ENCODE measurements at regions not wholly inside any gene's neighbourhood (a gene's known extent, or its start where the extent isn't known, plus 50 kb on each side); places are given as distances from the start of the nearest gene placed in this dataset.

DNA sequence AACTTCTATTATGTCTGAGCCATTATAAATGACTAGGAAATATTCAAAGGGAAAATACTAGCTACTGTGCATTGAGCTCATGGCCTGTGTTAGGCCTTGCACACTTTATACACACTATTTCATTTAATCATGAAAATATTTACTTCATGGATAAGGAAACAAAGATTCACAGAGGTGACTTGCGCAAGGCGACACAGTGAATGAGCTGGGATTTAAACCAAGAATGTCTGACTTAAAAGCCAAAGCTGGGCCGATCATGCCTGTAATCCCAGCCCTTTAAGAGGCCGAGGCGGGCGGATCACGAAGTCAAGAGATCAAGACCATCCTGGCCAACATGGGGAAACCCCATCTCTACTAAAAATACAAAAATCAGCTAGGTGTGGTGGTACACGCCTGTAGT, 231.5 kb downstream of the MIAT start:
- ChIA-PET CTCF (no interaction called here), POLR2A (no interaction called here)

DNA sequence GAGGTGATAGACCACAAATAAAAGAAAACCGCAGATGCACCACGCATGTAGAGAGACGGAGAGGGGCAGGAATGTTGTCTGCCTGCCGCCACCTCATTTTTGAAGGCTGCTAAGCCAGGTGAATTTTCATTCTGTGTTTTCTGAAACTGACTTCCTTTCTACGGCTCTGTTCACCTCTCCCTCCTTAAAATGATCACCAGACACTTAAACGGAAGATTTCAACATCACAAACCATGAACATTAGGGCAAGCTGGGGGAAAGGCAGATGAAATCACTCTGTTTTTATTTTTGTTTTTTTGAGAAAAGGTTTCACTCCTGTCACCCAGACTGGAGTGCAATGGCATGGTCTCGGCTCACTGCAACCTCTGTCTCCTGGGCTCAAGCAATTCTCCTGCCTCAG, 232.4 kb downstream of the MIAT start:
- POLR2A ChIA-PET, result no interaction called here
- CTCF ChIA-PET, result no interaction called here

DNA sequence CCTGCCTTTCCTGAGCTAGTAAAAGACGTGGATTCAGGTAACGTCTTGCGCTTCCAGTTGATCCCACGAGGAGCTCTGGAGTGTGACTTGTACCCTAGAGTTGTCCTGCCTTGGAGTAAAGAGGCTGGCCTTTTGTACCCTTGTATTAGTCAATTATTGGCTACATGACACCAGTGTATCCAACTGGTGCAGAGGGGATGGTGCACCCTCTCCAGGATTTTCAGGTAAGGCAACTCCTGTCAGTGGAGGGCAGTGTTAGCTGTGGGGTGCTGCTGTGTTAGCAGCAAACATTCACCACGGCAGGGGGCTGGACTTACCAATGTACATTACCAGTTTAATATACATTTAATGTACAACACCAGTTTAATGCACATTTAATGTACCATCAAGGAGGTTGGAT, 233.5 kb downstream of the MIAT start:
- ChIA-PET POLR2A (no interaction called here), CTCF (no interaction called here)

DNA sequence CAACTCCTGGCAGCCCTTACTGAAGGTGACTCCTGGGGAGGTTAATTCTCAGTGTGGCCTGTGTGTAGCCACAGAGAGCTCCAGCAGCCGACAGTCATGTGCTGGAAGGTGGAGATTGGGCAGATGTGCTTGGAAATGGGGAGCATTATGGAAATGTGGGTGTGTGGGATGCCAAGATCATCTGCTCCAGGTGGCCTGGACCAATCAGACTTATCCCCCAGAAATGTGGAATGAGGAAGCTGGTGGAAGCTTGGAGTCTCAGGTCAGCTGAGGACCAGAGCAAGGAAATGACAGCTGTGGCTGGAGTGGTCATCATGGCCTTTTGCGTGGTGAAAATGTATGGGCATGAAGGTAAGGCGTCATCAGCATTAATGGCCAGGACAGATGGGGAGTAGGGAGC, 234.0 kb downstream of the MIAT start:
- CTCF ChIA-PET, result no interaction called here
- POLR2A ChIA-PET, result no interaction called here

DNA sequence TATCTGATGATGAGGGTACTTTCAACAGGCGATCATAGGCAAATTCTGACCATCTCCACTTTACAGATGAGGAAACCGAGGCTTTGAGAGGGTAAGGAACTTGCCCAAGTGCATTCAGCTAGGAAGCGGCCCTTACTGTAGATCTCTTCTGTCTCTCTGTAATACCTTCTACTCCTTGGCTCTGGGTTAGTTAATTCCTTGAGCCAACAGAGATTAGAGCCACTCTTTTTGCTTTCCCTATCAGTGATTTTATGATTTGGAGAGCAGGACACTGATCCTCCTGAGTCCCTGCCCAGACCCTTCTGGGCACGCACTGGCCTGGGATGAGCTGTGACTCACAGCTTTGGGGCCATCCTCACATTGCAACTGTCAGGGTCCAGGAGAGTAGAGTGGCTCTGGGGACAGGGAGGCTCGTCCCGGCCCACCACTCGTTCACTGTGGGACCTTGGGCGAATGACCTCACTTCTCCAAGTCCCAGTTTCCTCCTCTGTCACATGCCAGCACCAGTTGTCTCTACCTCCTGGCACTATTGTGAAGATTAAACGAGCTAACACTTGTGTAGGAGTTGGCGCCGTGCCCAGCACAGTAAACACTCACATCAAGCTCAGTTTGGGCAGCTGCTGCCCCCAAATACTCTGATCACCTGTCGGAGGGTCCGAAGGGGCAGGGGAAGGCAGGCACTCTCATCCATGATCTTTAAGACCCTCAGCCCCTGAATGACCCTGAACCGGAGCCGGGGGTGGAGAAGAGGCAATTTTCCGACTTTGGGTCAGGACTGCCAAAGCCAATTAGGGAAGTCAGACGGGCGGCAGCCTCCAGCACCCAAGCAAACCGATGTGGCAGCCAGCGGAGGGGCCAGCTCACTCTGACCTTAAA, 235.0 kb downstream of the MIAT start:
- POLR2A ChIA-PET, result no interaction called here
- CTCF ChIA-PET, result no interaction called here

DNA sequence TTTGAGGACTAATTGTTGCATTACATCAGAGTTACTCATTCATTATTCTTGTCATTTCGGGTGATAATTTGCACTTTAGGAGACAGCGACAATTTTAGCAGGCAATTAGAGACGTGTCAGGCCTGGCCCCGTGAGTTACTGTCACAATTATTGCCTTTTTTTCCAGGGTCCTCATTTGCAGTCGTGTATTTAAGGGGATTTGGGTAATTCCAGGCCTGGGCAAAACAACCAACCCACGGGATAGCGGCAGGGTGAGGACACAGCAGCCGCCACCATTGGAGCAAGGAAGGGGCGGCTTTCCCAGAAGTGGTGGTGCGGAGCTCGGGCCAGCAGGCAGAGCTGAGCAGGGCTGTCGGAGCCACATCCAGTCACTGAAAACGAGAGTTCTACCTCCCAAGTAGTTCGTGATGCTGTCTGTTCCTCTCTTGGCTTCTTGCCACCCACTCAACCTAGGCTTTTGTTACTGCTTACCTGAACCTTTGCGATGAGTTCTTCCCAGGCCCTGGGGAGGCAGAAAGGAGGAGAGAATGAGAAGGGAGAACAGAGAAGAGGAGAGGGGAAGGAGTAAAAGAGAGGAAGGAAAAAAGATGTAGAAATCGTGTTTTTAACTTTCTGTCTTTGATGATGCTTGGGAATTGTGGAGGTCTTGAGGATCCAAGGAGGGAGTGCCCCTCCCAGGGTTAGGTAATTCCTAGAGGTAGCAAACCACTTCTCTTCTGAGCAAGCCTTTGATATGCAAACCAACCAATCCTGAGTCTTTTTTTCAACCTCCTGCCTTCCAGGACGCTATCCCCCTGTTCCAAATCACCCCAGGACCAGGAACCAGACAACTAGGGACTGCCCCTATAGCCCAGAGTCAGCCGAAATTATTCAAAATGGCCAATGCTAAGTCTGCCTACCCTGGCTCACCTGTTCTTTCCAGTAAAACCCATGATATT, 236.1 kb downstream of the MIAT start:
- ChIA-PET POLR2A (no interaction called here), CTCF (no interaction called here)

DNA sequence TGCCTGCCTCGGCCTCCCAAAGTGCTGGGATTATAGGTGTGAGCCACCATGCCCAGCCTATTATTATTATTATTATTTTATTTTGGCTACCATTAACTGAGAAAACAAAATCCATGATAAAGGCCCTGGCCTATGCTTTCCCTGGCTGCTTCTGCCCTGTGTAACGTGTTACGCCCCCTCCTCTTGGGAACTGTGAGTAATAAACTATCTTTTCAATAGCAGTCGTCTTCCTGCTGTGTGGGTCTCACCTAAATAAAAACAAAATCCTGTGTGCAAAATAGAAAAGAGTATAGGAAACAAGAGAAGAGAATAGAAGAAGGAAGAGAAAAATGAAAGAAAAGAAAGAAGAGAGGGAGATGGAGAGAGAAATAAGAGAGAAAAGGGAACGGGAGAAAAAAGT, 237.0 kb downstream of the MIAT start:
- POLR2A ChIA-PET, result no interaction called here
- CTCF ChIA-PET, result no interaction called here

DNA sequence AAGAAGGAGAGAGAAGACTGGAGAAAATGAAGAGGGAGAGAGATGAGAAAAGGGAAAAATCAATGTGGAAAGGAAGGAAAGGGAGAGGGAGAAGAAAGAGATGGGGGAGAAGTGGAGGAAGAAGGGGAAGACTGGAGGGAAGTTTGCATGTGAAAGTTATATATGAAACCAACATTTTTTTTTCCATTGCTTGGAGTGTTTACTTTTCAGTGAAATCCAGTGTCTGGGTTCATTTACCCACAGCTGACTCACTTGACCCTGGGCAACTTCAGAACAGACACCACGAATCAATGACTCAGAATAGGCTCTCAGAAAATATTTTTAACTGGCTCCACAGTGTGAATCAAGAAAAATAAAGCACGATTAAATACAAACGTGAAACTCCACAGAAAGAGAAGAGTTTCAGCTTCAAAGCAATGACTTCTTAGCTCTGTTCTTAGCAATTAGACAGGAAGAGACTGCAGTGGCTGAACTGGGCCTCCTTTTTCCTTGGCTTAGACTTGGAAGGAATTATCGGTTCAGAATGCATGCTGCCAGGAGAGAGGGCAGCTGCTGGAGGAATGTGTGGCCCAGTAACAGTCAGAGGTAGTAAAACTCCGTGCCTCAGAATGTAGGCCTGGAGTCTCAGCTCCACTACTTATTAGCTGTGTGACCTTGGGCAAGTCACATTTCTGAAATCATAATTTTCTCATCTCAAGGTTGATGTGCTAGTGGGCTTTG, 237.5 kb downstream of the MIAT start:
- ChIA-PET POLR2A (no interaction called here), CTCF (no interaction called here)

DNA sequence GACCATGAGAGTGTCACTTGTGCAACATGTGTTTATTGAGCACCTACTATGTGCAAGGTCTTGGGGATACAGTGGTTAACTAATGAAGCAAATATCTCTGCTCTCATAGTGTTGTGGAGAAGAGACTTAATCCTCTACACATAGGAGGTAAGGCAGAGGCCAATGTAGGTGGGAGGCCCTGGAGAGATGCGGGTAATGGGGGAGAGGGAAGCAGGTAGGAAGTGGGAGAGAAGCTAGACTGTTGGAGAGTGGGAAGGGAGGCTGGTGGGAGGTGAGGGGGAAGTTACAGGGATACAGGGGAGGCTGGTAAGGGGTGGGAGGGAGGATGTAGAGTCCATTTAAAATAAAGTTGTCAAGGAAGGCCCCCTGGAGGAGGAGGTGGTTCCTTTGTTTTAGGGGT, 240.0 kb downstream of the MIAT start:
- ChIA-PET POLR2A (no interaction called here), CTCF (no interaction called here)

DNA sequence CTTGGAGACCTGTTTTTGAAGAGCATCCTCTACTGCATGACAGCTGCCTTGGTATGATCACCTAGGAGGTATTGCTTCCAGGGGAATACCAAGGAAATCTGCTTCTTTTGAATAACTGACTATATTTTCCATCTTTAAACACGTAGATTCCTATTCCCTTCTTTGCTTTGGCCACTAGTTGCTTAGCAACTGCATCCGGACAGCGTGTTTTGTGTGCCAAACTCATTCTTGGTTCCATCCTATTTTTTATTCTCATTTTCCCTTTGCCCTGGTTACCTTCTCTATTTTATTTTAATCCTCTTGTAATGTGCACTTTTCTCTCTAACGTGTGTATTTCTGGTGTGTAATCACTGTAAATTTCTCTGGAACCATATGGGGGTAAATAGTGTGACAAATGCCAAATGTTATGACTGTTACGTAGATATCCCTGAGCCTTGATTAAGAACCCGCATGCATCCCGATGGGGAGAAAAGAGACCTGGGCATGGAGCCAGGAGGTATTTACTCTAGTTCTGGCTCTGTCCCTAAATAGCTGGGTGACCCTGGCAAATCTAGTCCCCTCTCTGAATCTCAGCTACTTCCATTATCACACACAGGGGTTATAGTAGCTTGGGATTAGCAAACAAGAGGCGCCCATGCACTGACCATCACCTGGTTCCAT, 241.7 kb downstream of the MIAT start:
- CTCF ChIA-PET, result no interaction called here
- POLR2A ChIA-PET, result no interaction called here

DNA sequence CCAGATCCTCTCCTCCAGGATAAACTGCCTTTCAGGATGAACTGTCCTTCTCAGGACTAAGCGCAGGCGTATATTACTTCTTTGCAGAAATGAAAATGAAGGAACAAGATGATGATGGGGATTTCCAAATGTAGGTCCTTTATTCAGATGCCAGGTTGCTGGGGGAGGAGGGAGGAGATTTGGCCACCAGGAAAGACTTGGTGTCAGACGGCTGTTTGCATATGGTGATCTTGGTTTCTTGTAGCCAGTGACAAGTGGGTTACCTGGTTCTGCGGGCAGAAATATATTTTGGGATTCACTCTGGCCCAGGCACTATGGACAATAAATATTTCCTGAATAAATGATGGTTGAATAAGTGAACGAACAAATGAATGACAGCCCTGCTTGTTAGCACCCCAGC, 243.4 kb downstream of the MIAT start:
- POLR2A ChIA-PET, result no interaction called here

DNA sequence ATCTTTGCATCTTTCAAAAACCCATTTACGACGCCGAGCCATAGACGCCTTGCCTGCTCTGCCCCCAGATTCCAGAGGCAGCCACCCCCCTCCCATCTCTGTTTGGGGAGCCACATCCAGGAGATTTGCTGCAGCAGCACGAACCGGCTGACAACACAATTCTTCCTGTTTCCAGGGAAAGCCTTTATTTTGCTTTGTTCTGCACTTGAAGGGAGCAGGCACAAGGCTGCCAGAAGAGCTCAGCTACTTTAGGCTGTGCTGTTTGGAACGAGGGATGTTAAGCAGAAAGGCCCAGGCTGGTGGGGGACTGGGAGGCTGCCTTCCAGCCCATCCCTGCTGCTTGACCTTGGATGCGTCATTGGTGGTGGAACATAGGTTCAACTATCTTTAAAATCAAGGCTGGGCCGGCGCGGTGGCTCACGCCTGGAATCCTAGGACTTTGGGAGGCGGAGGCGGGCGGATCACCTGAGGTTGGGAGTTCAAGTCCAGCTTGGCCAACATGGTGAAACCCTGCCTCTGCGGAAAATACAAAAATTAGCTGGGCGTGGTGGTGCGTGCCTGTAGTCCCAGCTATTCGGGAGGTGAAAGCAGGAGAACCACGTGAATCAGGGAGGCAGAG, 243.9 kb downstream of the MIAT start:
- POLR2A ChIA-PET, result no interaction called here

More for the DNA sequence above, 243.4 kb downstream of the MIAT start:
- CTCF ChIA-PET, result no interaction called here

DNA sequence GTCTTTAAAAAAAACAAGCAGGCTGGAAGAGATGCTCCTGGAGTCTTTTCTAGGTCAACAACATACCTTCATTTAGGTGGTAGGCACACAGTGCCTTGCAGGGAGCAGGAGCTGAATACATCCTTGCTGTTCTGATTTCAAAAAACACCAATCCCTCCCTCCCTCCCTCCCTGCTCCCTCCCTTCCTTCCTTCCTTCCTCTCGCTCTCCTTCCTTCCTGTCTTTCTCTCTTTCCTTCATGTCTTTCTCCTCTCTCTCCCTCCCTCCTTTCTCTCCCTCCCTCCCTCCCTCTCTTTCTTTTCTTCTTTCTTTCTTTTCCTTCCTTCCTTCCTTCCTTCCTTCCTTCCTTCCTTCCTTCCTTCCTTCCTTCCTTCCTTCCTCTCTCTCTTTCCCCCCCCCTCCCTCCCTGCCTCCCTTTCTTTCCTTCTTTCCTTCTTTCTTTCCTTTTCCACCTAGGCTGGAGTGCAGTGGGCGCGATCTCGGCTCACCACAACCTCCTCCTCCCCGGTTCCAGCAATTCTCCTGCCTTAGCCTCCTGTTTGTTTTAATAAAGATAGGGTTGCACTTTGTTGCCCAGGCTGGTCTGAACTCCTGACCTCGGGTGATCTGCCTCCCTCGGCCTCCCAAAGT, 245.1 kb downstream of the MIAT start:
- CTCF ChIA-PET, result no interaction called here
- POLR2A ChIA-PET, result no interaction called here

More for the DNA sequence above, 243.9 kb downstream of the MIAT start:
- CTCF ChIA-PET, result no interaction called here

DNA sequence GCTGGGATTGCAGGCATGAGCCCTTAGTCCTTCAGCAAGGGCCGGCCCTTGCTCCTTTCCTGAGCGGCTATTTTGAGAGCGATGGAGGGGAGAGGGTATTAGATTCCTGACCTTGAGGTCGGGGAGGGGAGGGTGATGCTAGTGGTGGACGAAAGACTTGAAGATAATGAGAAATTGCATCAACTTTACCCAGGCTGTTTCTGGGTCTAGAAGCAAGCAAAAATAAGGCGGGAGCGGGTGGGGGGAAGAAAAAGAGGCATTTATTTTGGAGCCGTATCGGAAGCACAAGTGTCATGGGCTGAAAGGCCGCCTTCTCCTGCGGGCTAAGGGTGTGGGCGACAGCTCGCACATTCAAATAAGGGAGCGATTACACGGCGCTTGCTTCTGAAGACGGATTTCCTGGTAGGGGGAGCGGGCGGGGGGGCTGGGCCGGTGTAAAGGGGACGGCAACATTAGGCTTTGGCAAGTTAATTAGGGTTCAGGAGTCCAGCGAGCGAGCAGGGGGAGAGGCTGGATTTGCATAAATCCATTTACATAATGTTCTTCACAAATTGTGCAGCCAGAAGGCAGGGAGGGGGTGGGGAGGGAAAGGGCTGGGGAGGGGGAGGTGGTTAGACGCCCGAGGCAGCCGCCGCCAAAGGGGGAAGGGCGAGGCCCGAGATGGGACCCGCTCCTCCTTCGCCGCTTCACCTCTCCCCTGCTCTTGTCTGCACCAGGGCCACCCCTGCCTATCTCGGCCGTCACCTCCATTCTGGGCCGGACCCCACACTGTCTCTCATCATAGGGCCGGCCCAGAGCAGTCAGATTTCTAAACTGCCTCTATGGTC, 245.9 kb downstream of the MIAT start:
- ChIA-PET CTCF (no interaction called here), POLR2A (no interaction called here)

DNA sequence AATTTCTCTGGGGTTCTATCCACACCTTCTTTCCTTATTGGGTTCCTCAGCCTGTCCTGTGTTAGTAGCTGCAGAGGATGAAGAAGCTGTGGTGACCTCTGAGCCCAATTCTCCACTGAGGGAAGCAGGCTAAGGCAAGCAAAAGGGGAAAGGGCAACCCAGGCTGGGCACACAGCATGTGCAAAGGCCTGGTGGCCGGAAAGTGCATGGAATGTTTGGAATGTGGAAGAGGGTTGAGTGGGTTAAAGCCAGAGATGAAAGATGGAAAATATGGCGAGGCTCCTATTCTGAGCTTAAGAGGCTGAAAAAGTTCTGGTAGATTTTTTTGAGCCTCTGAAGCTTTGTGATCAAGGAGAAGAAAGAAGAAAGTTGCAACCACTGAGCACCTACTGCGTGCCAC, 247.1 kb downstream of the MIAT start:
- CTCF ChIA-PET, result no interaction called here

DNA sequence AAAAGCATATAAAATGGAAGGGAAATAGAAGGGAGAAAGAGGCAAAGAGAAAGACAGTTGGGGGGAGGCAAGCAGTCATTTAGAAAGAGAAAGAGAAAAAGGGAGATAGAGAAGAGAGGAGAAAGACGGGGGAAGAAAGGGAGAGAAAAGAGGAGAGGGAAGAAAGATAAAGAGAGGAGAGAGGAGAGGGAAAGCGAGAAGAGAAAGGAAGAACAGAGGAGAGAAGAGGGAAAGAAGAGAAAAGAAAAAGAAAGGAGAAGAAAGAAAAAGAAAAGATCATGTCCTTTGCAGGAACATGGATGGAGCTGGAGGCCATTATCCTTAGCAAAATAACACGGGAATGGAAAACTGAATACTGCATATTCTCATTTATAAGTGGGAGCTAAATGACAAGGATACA, 247.7 kb downstream of the MIAT start:
- CTCF ChIA-PET, result no interaction called here
- POLR2A ChIA-PET, result no interaction called here

More for the DNA sequence above, 247.1 kb downstream of the MIAT start:
- POLR2A ChIA-PET, result no interaction called here

DNA sequence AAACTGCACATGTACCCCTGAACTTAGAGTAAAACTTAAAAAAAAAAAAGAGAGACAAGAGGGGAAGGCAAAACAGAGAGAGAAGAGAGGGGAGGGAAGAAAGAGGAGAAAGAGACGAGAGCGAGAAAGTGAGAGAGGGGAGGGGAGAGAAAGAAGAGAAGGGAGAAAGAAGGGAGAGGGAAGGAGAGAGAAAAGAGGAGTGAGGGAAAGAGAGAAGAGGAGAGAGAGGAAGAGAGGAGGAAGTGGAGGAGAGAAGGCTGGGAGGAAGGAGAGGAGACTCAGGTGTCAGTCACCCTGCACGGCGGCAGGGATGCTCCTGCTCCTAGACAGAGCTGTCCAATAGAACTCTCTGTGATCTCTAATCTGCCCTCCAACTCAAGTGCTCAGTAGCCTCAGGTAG, 248.3 kb downstream of the MIAT start:
- ChIA-PET POLR2A (no interaction called here), CTCF (no interaction called here)

DNA sequence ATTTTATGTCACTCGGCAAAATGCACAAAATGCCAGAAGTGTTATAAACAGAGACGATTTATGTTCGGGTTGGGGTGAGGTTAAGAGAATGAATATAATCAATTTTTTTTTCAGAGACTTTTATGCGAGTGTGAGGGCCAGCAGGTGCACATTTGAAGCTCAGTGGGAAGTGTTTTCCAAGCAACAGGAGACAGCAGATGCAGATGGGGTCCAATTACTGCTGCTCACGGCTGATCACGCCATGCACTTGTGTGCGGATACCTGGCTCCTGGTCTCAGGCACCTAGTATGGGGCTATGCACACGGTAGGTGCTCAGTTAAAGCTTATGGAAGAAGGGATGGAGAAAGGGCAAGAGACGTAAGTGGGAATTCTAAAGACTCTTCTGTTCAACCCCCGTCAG, 249.1 kb downstream of the MIAT start:
- CTCF ChIA-PET, result no interaction called here
- POLR2A ChIA-PET, result no interaction called here

DNA sequence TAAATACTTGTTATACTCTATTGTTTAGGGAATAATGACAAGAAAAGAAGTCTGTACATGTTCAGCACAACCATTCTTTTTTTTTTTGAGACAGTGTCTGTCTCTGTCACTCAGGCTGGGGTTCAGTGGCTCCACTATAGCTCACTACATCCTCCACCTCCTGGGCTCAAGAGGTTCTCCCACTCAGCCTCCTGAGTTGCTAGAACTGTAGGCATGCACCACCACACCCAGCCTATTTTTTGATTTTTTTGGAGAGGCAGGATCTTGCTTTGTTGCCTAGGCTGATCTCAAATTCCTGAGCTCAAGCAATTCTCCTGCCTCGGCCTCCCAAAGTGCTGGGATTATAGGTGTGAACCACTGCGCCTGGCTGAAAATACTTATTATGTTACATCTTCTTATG, 250.0 kb downstream of the MIAT start:
- POLR2A ChIA-PET, result no interaction called here
- CTCF ChIA-PET, result no interaction called here

Data from activated CD8-positive, alpha-beta memory T cell treated with anti-CD3 and anti-CD28 coated beads for 36 hours (primary cell).